Pancreas (tissue), 10 donors: ENCODE measurements at regions not wholly inside any gene's neighbourhood (a gene's known extent, or its start where the extent isn't known, plus 50 kb on each side); places are given as distances from the start of the nearest gene placed in this dataset.
A peak's percentile ranks its signal among the peaks of the same experiment; 100 is the strongest.

ENCODE experiments used
- ATAC-seq, 4 donors: fragments of 200-7000 bp; cut with Tn5 transposase; one replicate each; pipeline versions ENCODE4 v1.8.0 to v1.9.1; 2020; ENCODE audit warnings: mild to moderate bottlenecking in 4 of 4, moderate library complexity in 4 of 4
- DNase-seq, 6 donors: peaks; one replicate each; pipeline ENCODE4 v3.0.0-alpha.2; 2020
- FAIRE-seq: peaks from 2 replicates; lab custom pipeline; 2012; peaks lifted over from hg19 to GRCh38; lab: Jason Lieb, UNC
- H3K27ac ChIP-seq, 4 donors: fragments of 200-600 bp; sonication (generic); 1 replicate in 3 of 4; 2 replicates in 1 of 4; pipeline versions ENCODE4 v1.5.0 to v1.8.0; 2020
- H3K27me3 ChIP-seq, 4 donors: fragments of 200-600 bp; one replicate each; pipeline ENCODE4 v1.8.0; 2021
- H3K36me3 ChIP-seq, 3 donors: fragments of 200-600 bp; sonication (generic) in 1 of 3; one replicate each; pipeline versions ENCODE4 v1.5.0 to v1.8.0; 2020 to 2021
- H3K4me1 ChIP-seq, 3 donors: fragments of 200-600 bp; one replicate each; pipeline ENCODE4 v1.8.0; 2021
- H3K4me3 ChIP-seq, 4 donors: fragments of 200-600 bp; sonication (generic) in 2 of 4; one replicate each; pipeline versions ENCODE4 v1.5.0 to v1.8.0; 2020 to 2021
- H3K9me3 ChIP-seq, 4 donors: fragments of 200-600 bp; one replicate each; pipeline ENCODE4 v1.8.0; 2021
- CTCF ChIP-seq, 4 donors: fragments of 200-600 bp; sonication (generic) in 3 of 4; IDR thresholded peaks; one replicate each; pipeline versions ENCODE4 v1.5.0 to v1.8.0; 2021; ENCODE audit warnings: antibody characterized with exemption in 4 of 4
- WGBS, 2 donors: extraction: QIAGEN DNeasy Blood & Tissue Kit; methylation state at CpG; one replicate each; pipeline ENCODE4 v1.1.7; 2013; 5-methylcytosine and 5-hydroxymethylcytosine counted together
- intact Hi-C, 3 donors: fragments of 100-400 bp; cut with DNase I; formaldehyde crosslinking; loops; one replicate each; pipeline versions ENCODE4 v1.11.1 to v1.14.2; 2022
- donor health status: healthy with polysubstance abuse.
- donor health status: DM: no; HTN: no; CAD: no; lungs with moderate emphysema.
- donor health status: DM: no; HTN: no; CAD: no.
- donor health status: control.
- donor health status: control.
- donor health status: Bipolar disorder and iron deficiency.
- donor health status: DM: yes; HTN: yes; CAD: no.
- donor health status: DM: no; HTN: no; CAD: no.
- donor health status: DM: no; HTN: no; CAD: no.
- donor health status: DM: yes; HTN: yes; CAD: no.

DNA sequence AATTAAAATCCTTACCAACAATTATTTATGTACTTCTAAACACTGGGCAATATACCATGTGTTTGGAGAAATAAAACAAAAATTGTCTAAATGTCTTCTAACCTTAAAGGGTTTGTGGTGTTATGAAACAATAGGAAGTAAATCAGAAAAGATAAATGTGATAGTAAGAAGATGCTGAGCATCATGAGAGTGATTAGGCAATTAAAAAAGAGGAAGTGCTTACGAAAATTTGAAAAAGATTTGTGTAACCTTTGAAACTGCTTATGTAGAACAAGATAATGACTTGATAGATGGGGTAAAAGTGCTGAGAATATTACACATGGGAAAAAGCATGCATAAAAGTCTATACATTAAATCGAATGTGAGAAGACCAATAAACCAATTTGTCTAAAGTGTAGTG is 573.4 kb upstream of the CNTNAP2 start:
- FAIRE-seq = no peak
- no peak overlapping the region for H3K27ac ChIP-seq
- H3K36me3 ChIP-seq = no peaks in the 10 kb centered on the region
- intact Hi-C loops = no loop called here
- no peak overlapping the region for H3K4me3 ChIP-seq
- H3K27me3 ChIP-seq = no peaks in the 10 kb centered on the region
- TF ChIP-seq CTCF (IDR thresholded peaks at IDR 0.05) = no peak
- no peak for ATAC-seq
- H3K9me3 ChIP-seq = no peaks in the 10 kb centered on the region
- no peaks in the 10 kb centered on the region for H3K4me1 ChIP-seq
- DNase-seq = no peak
- WGBS, 2 donors = 29 to 36% methylated on average over 2 of the region's 2 CpGs

DNA sequence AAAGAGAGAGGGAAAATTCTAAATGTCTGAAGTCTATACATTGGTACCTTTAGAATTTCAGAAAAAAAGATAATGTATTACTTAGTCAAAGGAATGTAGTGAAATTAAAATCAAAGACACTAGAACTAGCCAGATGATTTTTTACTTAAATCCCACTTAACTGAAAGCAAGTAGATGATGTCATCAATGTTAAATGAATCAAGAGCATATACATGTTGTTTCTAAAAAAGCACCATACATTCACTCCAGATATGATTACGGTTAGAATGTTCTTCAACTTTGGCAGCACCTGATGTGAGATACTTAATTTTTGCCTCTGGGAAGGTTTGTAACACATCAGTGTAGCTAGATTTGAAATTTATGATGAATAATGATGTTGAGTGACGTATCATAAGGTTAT is 576.7 kb upstream of the CNTNAP2 start:
- TF ChIP-seq CTCF (IDR thresholded peaks at IDR 0.05) = no peak
- intact Hi-C loops = no loop called here
- H3K4me3 ChIP-seq = no peak overlapping the region
- no peaks in the 10 kb centered on the region for H3K9me3 ChIP-seq
- FAIRE-seq (no peak), DNase-seq (no peak), ATAC-seq (no peak)
- H3K27me3 ChIP-seq = no peaks in the 10 kb centered on the region
- H3K4me1 ChIP-seq = no peaks in the 10 kb centered on the region
- H3K27ac ChIP-seq = no peak overlapping the region
- H3K36me3 ChIP-seq = no peaks in the 10 kb centered on the region
- 24 to 54% methylated on average over 2 of the region's 2 CpGs for WGBS, 2 donors

DNA sequence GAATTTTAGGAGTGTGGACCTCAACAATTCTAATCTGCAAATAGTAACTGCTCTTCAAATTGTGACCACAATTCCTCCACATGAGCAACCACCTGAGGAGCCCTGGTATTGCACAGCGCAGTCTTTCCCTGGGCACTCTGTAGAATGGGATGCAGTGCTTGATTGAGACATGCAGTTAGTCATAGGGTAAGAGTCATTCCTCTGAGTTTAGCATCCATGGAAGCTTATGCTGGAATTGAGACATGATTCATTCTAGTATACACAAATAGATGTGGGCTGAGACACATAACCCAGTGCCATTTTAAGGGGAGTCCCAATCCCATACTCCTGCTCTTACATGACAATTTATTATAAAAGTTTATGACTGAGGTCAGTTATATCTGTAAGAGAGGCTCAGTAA is 582.3 kb upstream of the CNTNAP2 start:
- Histone ChIP-seq H3K9me3 (no peaks in the 10 kb centered on the region), H3K4me1 (no peaks in the 10 kb centered on the region), H3K27me3 (no peaks in the 10 kb centered on the region), H3K36me3 (no peaks in the 10 kb centered on the region), H3K4me3 (no peak overlapping the region), H3K27ac (no peak overlapping the region)
- 80 to 94% methylated on average over 1 of the region's 1 CpG for WGBS, 2 donors
- intact Hi-C loops = no loop called here
- TF ChIP-seq CTCF (IDR thresholded peaks at IDR 0.05) = no peak
- ATAC-seq (no peak), DNase-seq (no peak), FAIRE-seq (no peak)

DNA sequence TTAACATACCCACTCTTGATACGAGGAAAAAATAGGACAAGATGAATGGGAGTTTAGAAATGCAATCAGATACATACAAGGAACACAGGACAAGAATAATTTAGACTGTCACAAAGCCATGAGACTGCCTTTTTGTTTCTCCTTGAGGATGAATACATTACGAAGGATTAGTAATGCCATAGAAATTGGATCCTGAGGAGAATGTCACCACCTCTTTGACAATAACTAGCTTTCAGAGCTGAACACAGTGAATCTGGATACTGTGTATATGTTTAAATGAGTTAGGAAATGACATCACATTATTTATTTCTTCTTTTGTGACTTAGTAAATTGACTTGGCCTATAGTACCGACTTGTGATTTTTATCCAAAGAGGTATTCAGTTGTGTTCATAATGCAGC is 596.3 kb upstream of the CNTNAP2 start:
- Histone ChIP-seq H3K9me3 (no peaks in the 10 kb centered on the region), H3K4me3 (no peak overlapping the region), H3K36me3 (no peaks in the 10 kb centered on the region), H3K4me1 (no peaks in the 10 kb centered on the region), H3K27ac (no peak overlapping the region), H3K27me3 (no peaks in the 10 kb centered on the region)
- TF ChIP-seq CTCF (IDR thresholded peaks at IDR 0.05) = no peak
- no peak for DNase-seq
- no peak for FAIRE-seq
- intact Hi-C loops = no loop called here
- 60 to 75% methylated on average over 3 of the region's 3 CpGs for WGBS, 2 donors
- ATAC-seq = no peak

- FAIRE-seq = no peak
- H3K4me3 ChIP-seq = no peak overlapping the region
- peak in 2 of 6 donors; percentile 32 to 39 for DNase-seq
- WGBS, 2 donors = 31 to 34% methylated on average over 2 of the region's 2 CpGs
- ATAC-seq = peak in 3 of 4 donors; percentile 42 to 95 (median 94)
- H3K36me3 ChIP-seq = no peaks in the 10 kb centered on the region
- H3K4me1 ChIP-seq = no peaks in the 10 kb centered on the region
- H3K9me3 ChIP-seq = no peaks in the 10 kb centered on the region
- no peaks in the 10 kb centered on the region for H3K27me3 ChIP-seq
- no peak for TF ChIP-seq CTCF (IDR thresholded peaks at IDR 0.05)
- no peak overlapping the region for H3K27ac ChIP-seq
- intact Hi-C loops = no loop called here
Measured at GRCh38 chr7:145511004-145511403, 605.6 kb upstream of the CNTNAP2 start.
